Endothelial cell of umbilical vein (primary cell): ENCODE measurements at regions not wholly inside any gene's neighbourhood (a gene's known extent, or its start where the extent isn't known, plus 50 kb on each side); places are given as distances from the start of the nearest gene placed in this dataset.

Source experiments
- BruUV-seq: library from RNA; stranded (reverse); fragments of 400-500 nt; replicated peaks from 2 replicates; lab custom pipeline; 2021; lab: Mats Ljungman, UMichigan
- CTCF ChIA-PET: fragments of 300-600, 350-600 bp; sonication (Branson Sonifier 250); formaldehyde crosslinking; loops from one replicate; lab custom pipeline; 2021; ENCODE audit warnings: antibody characterized with exemption, inconsistent platforms; lab: Charles Lee
- POLR2A ChIA-PET: fragments of 300-600, 350-600 bp; sonication (Branson Sonifier 250); formaldehyde crosslinking; loops from one replicate; lab custom pipeline; 2021; ENCODE audit warnings: antibody characterized with exemption, inconsistent platforms; lab: Charles Lee
- DNase-seq: peaks from one replicate; pipeline ENCODE4 v3.0.0-alpha.2; 2011; ENCODE audit warnings: low read depth, low spot score
- FAIRE-seq: peaks from 2 replicates; lab custom pipeline; 2011; peaks lifted over from hg19 to GRCh38; lab: Jason Lieb, UNC
- H2AFZ ChIP-seq: 2 replicates; pipeline ENCODE4 v1.6.0; 2012; ENCODE audit warnings: low read depth, low read length, control low read depth, inconsistent platforms
- H3K27ac ChIP-seq: 2 replicates; pipeline ENCODE4 v1.5.1; 2011; ENCODE audit warnings: low read depth, mild to moderate bottlenecking, control low read depth, low read length, moderate library complexity; ENCODE audit not compliant: insufficient read depth
- H3K27me3 ChIP-seq, 2 experiments: 2 replicates each; pipeline versions ENCODE4 v1.6.0 to v1.6.1; 2011; ENCODE audit warnings: low read length in 2 of 2, mixed read lengths in 1 of 2; ENCODE audit not compliant: control insufficient read depth in 2 of 2, insufficient read depth in 2 of 2
- H3K36me3 ChIP-seq, 2 experiments: 2 replicates in 1 of 2; 3 replicates in 1 of 2; pipeline ENCODE4 v1.5.1; 2011; ENCODE audit warnings: low read length in 2 of 2, mild to moderate bottlenecking in 1 of 2, moderate library complexity in 1 of 2; ENCODE audit not compliant: control insufficient read depth in 2 of 2, insufficient read depth in 2 of 2; ENCODE audit errors: extremely low read depth in 1 of 2
- H3K4me1 ChIP-seq: 3 replicates; pipeline ENCODE4 v1.5.1; 2011; ENCODE audit warnings: mild to moderate bottlenecking, low read length; ENCODE audit not compliant: control insufficient read depth, insufficient read depth; ENCODE audit errors: extremely low read depth
- H3K4me2 ChIP-seq: 2 replicates; pipeline ENCODE4 v1.6.1; 2011; ENCODE audit warnings: low read length, control low read depth, mixed read lengths; ENCODE audit not compliant: insufficient read depth
- H3K4me3 ChIP-seq, 3 experiments: fragments of 200-600 bp in 1 of 3; sonication (generic), shearing (Covaris generic) in 1 of 3; replicated peaks in 1 of 3; 2 replicates each; pipeline ENCODE4 v1.5.1; 2011 to 2016; ENCODE audit warnings: control low read depth in 3 of 3, low read length in 3 of 3, mild to moderate bottlenecking in 2 of 3, inconsistent platforms in 1 of 3, low read depth in 1 of 3, moderate library complexity in 1 of 3; ENCODE audit not compliant: insufficient read depth in 1 of 3
- H3K79me2 ChIP-seq: 2 replicates; pipeline ENCODE4 v1.6.0; 2012; ENCODE audit warnings: low read length, inconsistent platforms; ENCODE audit not compliant: control insufficient read depth, insufficient read depth
- H3K9ac ChIP-seq: replicated peaks from 2 replicates; pipeline ENCODE3; 2011; ENCODE audit warnings: low read length, control low read depth; ENCODE audit not compliant: insufficient read depth; ENCODE audit errors: extremely low read depth
- H3K9me1 ChIP-seq: replicated peaks from 3 replicates; pipeline ENCODE4 v1.6.0; 2011; ENCODE audit warnings: mild to moderate bottlenecking, low read length; ENCODE audit not compliant: control insufficient read depth, insufficient read depth; ENCODE audit errors: extremely low read depth
- H3K9me3 ChIP-seq: replicated peaks from 2 replicates; pipeline ENCODE4 v1.5.1; 2012; ENCODE audit warnings: low read length, inconsistent platforms; ENCODE audit not compliant: control insufficient read depth, insufficient read depth
- H4K20me1 ChIP-seq: replicated peaks from 2 replicates; pipeline ENCODE3; 2011; ENCODE audit warnings: mild to moderate bottlenecking, low read length; ENCODE audit not compliant: control insufficient read depth, insufficient read depth; ENCODE audit errors: extremely low read depth
- EZH2 ChIP-seq: IDR thresholded peaks from 2 replicates; pipeline ENCODE4 v1.6.1; 2012; ENCODE audit warnings: borderline replicate concordance, low read depth, mild to moderate bottlenecking, moderate library complexity, low read length, inconsistent platforms; ENCODE audit not compliant: severe bottlenecking
- FOS ChIP-seq: IDR thresholded peaks from 2 replicates; pipeline ENCODE4 v1.6.1; 2011; ENCODE audit warnings: mild to moderate bottlenecking, low read length, moderate library complexity, borderline replicate concordance; ENCODE audit not compliant: insufficient read depth
- GATA2 ChIP-seq: IDR thresholded peaks from 2 replicates; pipeline ENCODE4 v1.7.0; 2011; ENCODE audit warnings: low read depth, mild to moderate bottlenecking, moderate library complexity, mixed read lengths, low read length; ENCODE audit not compliant: insufficient read length, insufficient read depth
- JUN ChIP-seq: IDR thresholded peaks from 2 replicates; pipeline ENCODE4 v1.6.1; 2011; ENCODE audit warnings: borderline replicate concordance, low read depth; ENCODE audit not compliant: insufficient read length, insufficient read depth
- MAX ChIP-seq: IDR thresholded peaks from 2 replicates; pipeline ENCODE4 v1.6.1; 2011; ENCODE audit not compliant: insufficient read depth, insufficient read length
- MYC ChIP-seq: IDR thresholded peaks from one replicate; pipeline ENCODE4 v1.6.1; 2011; ENCODE audit warnings: mild to moderate bottlenecking, low read depth, low read length
- POLR2A ChIP-seq: IDR thresholded peaks from 2 replicates; pipeline ENCODE4 v1.6.1; 2012; ENCODE audit warnings: low read depth, mild to moderate bottlenecking, control low read depth, low read length
- POLR2AphosphoS5 ChIP-seq: IDR thresholded peaks from 2 replicates; pipeline ENCODE4 v1.6.1; 2012; ENCODE audit warnings: low read depth, mild to moderate bottlenecking, control low read depth, low read length, moderate library complexity; ENCODE audit not compliant: insufficient read depth
- dilution Hi-C: fragments of 300-500 bp; cut with MboI; formaldehyde crosslinking; loops from one replicate; pipeline ENCODE4 v1.15.0; 2019; ENCODE audit warnings: low sequenced_read_pairs; ENCODE audit not compliant: extremely low pct_ligation_motif_present
- intact Hi-C: fragments of 100-400 bp; cut with micrococcal nuclease; formaldehyde crosslinking; loops from one replicate; pipeline ENCODE4 v1.10.0; 2022
- TF ChIP-seq, protein P1 (sequence below), 2 donors: IDR thresholded peaks; 1 replicate in 1 of 2; 2 replicates in 1 of 2; pipeline ENCODE4 v1.5.1; 2011; ENCODE audit warnings: low read length in 2 of 2, mild to moderate bottlenecking in 2 of 2, moderate library complexity in 2 of 2, control low read depth in 1 of 2, inconsistent platforms in 1 of 2, low read depth in 1 of 2; ENCODE audit not compliant: insufficient read depth in 1 of 2; ENCODE audit errors: extremely low read depth in 1 of 2

GRCh38 chr13:50400035-50400726 is 384.9 kb downstream of the KCNRG start:
- no peaks in the 10 kb centered on the region for H3K4me1 ChIP-seq
- no peaks in the 10 kb centered on the region for H3K79me2 ChIP-seq
- no peak overlapping the region for H3K9ac ChIP-seq
- CTCF ChIA-PET, result interaction anchor here (1.9 kb wide), 1 partner anchor 12 kb away, joined by 8 read pairs; no protein-coding TSS in a partner anchor
- BruUV-seq, result no TSS peak
- no peaks in the 10 kb centered on the region for H3K36me3 ChIP-seq
- no peak overlapping the region for H2AFZ ChIP-seq
- no peaks in the 10 kb centered on the region for H3K9me1 ChIP-seq
- H3K4me2 ChIP-seq, result no peak overlapping the region
- POLR2A ChIA-PET, result no interaction called here
- peak; percentile 24 for DNase-seq
- no peak overlapping the region for H3K27ac ChIP-seq
- no peaks in the 10 kb centered on the region for H3K27me3 ChIP-seq
- no peaks in the 10 kb centered on the region for H4K20me1 ChIP-seq
- no peaks in the 10 kb centered on the region for H3K9me3 ChIP-seq
- intact Hi-C loops (no loop called here), dilution Hi-C loops (no loop called here)
- no peak for FAIRE-seq
- TF ChIP-seq JUN (no peak), GATA2 (no peak), MYC (no peak), POLR2AphosphoS5 (no peak), MAX (no peak), POLR2A (no peak), EZH2 (no peak), FOS (no peak)
- TF ChIP-seq, protein P1, sequence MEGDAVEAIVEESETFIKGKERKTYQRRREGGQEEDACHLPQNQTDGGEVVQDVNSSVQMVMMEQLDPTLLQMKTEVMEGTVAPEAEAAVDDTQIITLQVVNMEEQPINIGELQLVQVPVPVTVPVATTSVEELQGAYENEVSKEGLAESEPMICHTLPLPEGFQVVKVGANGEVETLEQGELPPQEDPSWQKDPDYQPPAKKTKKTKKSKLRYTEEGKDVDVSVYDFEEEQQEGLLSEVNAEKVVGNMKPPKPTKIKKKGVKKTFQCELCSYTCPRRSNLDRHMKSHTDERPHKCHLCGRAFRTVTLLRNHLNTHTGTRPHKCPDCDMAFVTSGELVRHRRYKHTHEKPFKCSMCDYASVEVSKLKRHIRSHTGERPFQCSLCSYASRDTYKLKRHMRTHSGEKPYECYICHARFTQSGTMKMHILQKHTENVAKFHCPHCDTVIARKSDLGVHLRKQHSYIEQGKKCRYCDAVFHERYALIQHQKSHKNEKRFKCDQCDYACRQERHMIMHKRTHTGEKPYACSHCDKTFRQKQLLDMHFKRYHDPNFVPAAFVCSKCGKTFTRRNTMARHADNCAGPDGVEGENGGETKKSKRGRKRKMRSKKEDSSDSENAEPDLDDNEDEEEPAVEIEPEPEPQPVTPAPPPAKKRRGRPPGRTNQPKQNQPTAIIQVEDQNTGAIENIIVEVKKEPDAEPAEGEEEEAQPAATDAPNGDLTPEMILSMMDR (IDR thresholded peaks at IDR 0.05; ENCODE audit: extremely low read depth in 1 of 2, insufficient read depth in 1 of 2, low read depth in 1 of 2, low read length in 2 of 2), result no peak
- no peak overlapping the region for H3K4me3 ChIP-seq
